Ishikawa (cell line): ENCODE measurements at regions not wholly inside any gene's neighbourhood (a gene's known extent, or its start where the extent isn't known, plus 50 kb on each side); places are given as distances from the start of the nearest gene placed in this dataset.

Experiments used
- CEBPB ChIP-seq: IDR thresholded peaks from 2 replicates; pipeline ENCODE4 v1.6.1; 2012
- CREB1 ChIP-seq: IDR thresholded peaks from 2 replicates; pipeline ENCODE4 v1.6.1; 2012; ENCODE audit warnings: low read depth
- EGR1 ChIP-seq: IDR thresholded peaks from 2 replicates; pipeline ENCODE4 v1.6.1; 2012
- EP300 ChIP-seq: IDR thresholded peaks from 2 replicates; pipeline ENCODE4 v1.6.1; 2012; ENCODE audit warnings: borderline replicate concordance
- FOXM1 ChIP-seq: IDR thresholded peaks from 2 replicates; pipeline ENCODE4 v1.6.1; 2012; ENCODE audit warnings: low read depth, borderline replicate concordance
- MAX ChIP-seq: IDR thresholded peaks from 2 replicates; pipeline ENCODE4 v1.6.1; 2012
- NFIC ChIP-seq: IDR thresholded peaks from 2 replicates; pipeline ENCODE4 v1.6.1; 2012
- REST ChIP-seq: IDR thresholded peaks from 2 replicates; pipeline ENCODE4 v1.6.1; 2012; ENCODE audit warnings: low read depth, mild to moderate bottlenecking
- TAF1 ChIP-seq: IDR thresholded peaks from 2 replicates; pipeline ENCODE4 v1.6.1; 2012; ENCODE audit warnings: low read depth, mild to moderate bottlenecking
- TCF12 ChIP-seq: IDR thresholded peaks from 2 replicates; pipeline ENCODE4 v1.6.1; 2012; ENCODE audit warnings: low read depth
- TEAD4 ChIP-seq: IDR thresholded peaks from 2 replicates; pipeline ENCODE4 v1.6.1; 2012
- USF1 ChIP-seq: IDR thresholded peaks from 2 replicates; pipeline ENCODE4 v1.6.1; 2012
- YY1 ChIP-seq: IDR thresholded peaks from 2 replicates; pipeline ENCODE4 v1.6.1; 2012; ENCODE audit warnings: low read depth
- ZBTB7A ChIP-seq: IDR thresholded peaks from 2 replicates; pipeline ENCODE4 v1.6.1; 2012; ENCODE audit warnings: low read depth

- TF ChIP-seq TEAD4 = no peak
Measured at GRCh38 chr10:94080108-94080507, 86.4 kb downstream of the PLCE1 start.

- TF ChIP-seq EP300 (peak; percentile 83), CEBPB (peak; percentile 27; the same call in 1 of the 2 replicates), ZBTB7A (no peak), NFIC (peak; percentile 87), TCF12 (peak; percentile 67), TAF1 (no peak), CREB1 (no peak), FOXM1 (peak; percentile 73; the same call in 1 of the 2 replicates), REST (no peak), TEAD4 (peak; percentile 54), YY1 (no peak)
Measured at GRCh38 chr10:94083662-94084265, 90.0 kb downstream of the PLCE1 start.

GRCh38 chr10:94084344-94084743 lies 90.6 kb downstream of the PLCE1 start:
- TF ChIP-seq REST = no peak
- no peak for TF ChIP-seq TAF1
- TF ChIP-seq USF1 = no peak
- TF ChIP-seq ZBTB7A = no peak
- no peak for TF ChIP-seq EP300
- TF ChIP-seq EGR1 = no peak
- TF ChIP-seq CREB1 = no peak

- TF ChIP-seq TEAD4 (0 out of 2 replicates have a peak, but pooled peaks have one; percentile 3), USF1 (no peak)
Measured at GRCh38 chr10:94085288-94085687, 91.6 kb downstream of the PLCE1 start.

GRCh38 chr10:94085766-94086437 lies 92.2 kb downstream of the PLCE1 start:
- TF ChIP-seq TEAD4 = 0 out of 2 replicates have a peak, but pooled peaks have one; percentile 0
- no peak for TF ChIP-seq USF1

GRCh38 chr10:94088926-94089381 lies 95.2 kb downstream of the PLCE1 start:
- TF ChIP-seq TAF1 = no peak
- TF ChIP-seq CEBPB = 0 out of 2 replicates have a peak, but pooled peaks have one; percentile 6
- no peak for TF ChIP-seq EGR1
- TF ChIP-seq YY1 = no peak
- TF ChIP-seq TCF12 = no peak
- no peak for TF ChIP-seq EP300
- no peak for TF ChIP-seq FOXM1
- no peak for TF ChIP-seq USF1
- TF ChIP-seq ZBTB7A = no peak
- no peak for TF ChIP-seq CREB1
- TF ChIP-seq TEAD4 = no peak
- TF ChIP-seq NFIC = peak; percentile 52
- peak; percentile 47 for TF ChIP-seq MAX
